GM18517 (cell line): ENCODE measurements at regions not wholly inside any gene's neighbourhood (a gene's known extent, or its start where the extent isn't known, plus 50 kb on each side); places are given as distances from the start of the nearest gene placed in this dataset.
"Not testable (repeated sequence)": the region's sequence is repeated elsewhere in the genome, so short reads cannot be mapped to it uniquely, and the experiment has no call there.

Experiments
- ATAC-seq: cut with Tn5 transposase; IDR thresholded peaks from one replicate; pipeline ENCODE4 v1.9.1; 2021; ENCODE audit warnings: mild to moderate bottlenecking, moderate library complexity; ENCODE audit not compliant: unreplicated experiment

- ATAC-seq: no peak
Measured at GRCh38 chr4:144363890-144364289, 223.4 kb upstream of the GYPA start.

- no peak for ATAC-seq
Measured at GRCh38 chr4:144366425-144366824, 225.9 kb upstream of the GYPA start.

- no peak for ATAC-seq
Measured at GRCh38 chr4:144371485-144371884, 231.0 kb upstream of the GYPA start.

- peak; percentile 93 for ATAC-seq
Measured at GRCh38 chr4:144374065-144374464, 233.5 kb upstream of the GYPA start.

DNA sequence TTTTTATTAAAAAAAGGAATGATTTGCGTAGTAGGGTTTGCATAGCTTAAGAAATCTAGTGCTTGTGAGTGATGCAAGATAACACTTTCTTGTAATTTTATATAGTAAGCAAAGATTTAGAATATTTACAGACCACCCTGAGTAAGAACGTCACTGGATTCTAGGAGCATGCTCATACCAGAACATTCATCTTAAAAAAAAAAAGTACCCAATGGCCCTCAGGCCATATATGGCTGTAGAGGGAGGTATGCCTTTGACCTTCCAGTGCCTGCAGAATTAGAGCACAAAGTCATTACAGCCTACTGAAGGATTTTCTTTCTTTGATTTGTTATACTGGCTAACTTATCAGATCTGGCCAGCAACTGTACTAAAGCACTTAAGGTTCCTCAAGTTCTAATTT is 236.3 kb upstream of the GYPA start:
- ATAC-seq: no peak

DNA sequence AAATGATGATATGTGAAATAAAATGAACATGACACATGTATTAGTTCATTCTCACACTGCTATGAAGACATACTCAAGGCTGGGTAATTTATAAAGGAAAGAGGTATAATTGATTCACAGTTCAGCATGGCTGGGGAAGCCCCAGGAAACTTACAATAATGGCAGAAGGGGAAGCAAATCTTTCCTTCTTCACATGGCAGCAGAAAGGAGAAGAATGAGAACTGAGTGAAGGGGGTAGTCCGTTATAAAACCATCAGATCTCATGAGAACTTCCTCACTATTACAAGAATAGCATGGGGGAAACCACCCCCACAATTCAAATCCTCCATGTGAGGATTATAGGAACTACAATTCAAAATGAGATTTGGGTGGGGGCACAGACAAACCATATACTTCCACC is 243.9 kb upstream of the GYPA start:
- no peak for ATAC-seq

GRCh38 chr4:144399927-144400326 is 246.0 kb upstream of the HHIP start:
- ATAC-seq: peak; percentile 69

GRCh38 chr4:144402176-144402575 is 243.8 kb upstream of the HHIP start:
- ATAC-seq: no peak

DNA sequence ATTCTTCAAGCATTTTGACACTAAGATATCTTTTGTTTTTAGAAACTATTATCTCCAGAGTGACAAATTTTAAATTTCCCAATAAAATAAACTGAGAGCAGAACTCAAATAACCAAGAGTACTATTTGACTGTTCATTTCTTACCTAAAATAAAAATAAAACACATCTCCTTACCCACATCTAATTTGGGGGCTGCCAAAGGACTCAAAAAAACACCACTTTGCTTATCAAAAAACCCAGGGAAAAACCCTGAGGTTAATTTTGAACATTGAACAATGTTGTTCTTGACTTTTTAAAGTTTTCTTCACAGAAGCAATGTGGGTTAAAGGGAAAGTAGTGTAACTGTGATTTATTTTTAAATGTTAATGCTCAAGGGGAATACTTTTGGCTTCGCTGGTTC is 243.0 kb upstream of the HHIP start:
- ATAC-seq: no peak

DNA sequence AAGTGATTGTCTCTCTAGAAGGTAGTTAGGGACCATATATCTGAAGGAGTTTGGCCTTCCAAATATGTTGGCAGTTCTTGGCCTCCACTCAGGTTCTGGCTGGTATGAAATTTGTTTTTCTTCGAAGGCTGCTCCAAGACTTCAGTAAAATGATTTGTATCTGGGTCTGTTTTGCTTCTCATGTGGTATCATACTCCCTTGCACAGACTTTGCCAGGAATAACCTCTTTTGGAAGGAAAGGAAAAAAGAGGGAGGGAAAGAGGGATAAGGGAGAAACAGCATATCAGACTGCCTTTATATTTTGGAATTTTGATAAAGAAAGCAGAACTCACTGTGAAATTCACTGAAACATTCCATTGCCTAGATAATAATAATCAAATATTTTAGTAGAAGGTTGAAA is 242.1 kb upstream of the HHIP start:
- no peak for ATAC-seq

DNA sequence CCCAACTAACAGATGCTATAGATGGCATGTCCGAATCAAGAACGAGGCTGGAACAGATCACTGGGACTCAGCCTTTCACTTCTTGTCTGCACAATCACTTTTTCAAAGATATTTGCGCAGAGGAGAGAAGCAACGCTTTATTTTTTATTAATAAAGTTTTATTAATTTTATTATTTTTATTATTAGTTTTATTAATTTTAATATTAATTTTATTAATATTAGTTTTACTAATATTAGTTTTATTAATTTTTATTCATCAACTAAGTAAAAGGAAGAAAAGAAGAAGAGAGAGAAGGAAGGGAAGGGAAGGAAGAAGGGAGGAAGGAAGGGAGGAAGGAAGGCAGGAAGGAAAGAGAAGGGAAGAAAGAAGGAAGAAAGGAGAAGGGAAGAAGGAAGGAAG is 236.4 kb upstream of the HHIP start:
- ATAC-seq: no peak

DNA sequence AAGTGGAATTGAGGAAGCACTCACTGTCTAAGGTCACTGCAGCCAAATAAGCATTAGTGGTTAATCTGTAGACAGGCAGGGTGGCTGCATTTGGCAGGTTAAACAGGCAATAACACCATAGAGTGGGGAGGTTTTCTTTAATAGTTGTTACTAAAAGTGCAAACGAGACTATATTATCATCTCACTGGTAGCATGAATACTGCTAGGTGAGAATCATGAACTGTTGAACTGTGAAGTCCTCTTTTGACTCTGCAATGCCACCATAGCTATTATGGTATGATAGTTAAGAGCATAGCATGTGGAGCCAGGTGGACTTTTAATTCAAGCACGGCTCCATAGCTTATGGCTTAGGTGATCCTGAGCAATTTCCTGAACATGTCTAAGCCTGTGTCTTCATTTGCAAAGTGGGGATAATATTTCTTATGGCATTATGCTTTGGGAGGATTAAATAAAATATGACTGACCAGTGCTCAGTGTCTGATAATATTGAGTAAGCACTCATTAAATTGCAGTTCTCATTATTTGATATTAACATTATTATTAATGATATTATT is 235.6 kb upstream of the HHIP start:
- no peak for ATAC-seq

- ATAC-seq: no peak
Measured at GRCh38 chr4:144411119-144411518, 234.8 kb upstream of the HHIP start.

DNA sequence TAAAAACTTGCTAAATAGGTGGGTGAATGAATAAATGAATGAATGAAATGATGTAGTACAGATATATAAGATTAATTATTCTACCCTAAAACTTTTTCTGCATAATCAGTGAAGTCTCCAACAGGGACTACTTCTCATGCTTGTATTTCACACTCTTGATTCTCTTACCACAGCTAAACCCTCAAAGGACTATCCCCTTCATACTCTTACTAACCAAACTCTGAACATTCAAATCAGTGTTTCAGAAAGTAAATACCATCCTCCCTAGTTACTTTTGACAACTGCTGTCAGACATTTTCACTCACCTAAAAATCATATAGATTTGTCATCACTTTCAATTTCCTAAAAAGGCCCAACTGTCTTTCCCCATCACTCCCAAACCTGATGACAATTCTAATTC is 234.3 kb upstream of the HHIP start:
- ATAC-seq: no peak

DNA sequence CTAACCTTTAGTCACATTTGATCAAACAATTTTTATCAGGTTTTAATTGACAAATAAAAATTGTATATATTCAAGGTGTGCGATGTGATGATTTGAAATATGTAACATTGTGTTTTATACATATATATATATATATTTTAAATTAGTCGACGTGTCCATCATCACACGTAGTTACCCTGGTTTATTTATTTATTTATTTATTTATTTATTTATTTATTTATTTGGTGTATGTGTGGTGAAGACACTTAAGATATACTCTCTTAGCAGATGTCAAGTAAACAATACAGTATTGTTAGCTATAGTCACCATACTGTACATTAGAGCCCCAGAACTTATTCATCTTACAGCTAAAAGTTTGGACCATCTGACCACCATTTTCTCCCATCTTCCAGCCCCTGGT is 224.9 kb upstream of the HHIP start:
- no peak for ATAC-seq

GRCh38 chr4:144421839-144422565 is 224.0 kb upstream of the HHIP start:
- ATAC-seq: no peak

DNA sequence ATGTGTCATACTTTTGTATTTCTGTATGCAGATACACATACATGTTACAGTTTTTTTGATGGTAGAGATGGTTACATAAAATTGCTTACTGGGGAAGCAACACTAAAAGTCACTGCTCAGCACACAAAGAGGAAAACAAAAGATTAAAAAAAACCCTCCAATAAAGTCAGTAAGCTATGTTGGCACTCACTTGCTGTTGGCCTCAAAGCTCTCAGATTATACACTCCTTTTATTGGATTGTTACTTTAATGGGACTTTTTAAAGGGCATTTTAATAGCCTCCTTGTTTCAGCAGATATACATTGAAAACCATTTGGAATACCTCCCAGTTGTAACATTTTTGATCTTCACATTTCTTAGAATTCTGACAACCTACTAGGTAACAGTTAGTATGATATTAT is 222.0 kb upstream of the HHIP start:
- no peak for ATAC-seq

DNA sequence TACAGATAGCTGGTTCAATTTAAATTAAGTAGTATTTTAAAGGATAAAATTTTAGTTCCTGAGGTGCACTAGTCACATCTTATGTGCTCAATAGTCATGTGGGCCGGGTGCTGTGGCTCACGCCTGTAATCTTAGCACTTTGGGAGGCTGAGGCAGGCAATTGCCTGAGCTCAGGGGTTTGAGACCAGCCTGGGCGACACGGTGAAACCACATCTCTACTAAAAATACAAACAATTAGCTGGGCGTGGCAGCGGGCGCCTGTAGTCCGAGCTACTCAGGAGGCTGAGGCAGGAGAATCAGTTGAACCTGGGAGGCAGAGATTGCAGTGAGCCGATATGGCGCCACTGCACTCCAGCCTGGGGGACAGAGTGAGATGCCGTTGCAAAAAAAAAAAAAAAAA is 219.9 kb upstream of the HHIP start:
- ATAC-seq: not testable (repeated sequence)

DNA sequence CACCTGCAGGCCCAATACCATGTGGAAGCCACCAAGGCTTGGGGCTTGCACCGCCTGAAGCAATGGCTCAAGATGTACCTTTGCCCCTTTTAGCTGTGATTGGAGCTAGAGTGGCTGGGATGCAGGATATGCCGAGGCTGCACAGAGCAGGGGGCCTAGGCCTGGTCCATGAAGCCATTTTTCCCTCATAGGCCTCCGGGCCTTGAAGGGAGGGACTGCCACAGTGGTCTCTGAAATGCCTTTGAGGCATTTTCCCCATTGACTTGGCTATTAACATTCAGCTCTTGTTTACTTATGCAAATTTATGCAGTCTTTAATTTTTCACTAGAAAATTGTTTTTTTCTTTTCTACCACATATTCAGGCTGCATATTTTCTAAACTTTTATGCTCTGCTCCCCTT is 203.2 kb upstream of the HHIP start:
- ATAC-seq: no peak

GRCh38 chr4:144449611-144450010 is 196.3 kb upstream of the HHIP start:
- ATAC-seq: no peak

DNA sequence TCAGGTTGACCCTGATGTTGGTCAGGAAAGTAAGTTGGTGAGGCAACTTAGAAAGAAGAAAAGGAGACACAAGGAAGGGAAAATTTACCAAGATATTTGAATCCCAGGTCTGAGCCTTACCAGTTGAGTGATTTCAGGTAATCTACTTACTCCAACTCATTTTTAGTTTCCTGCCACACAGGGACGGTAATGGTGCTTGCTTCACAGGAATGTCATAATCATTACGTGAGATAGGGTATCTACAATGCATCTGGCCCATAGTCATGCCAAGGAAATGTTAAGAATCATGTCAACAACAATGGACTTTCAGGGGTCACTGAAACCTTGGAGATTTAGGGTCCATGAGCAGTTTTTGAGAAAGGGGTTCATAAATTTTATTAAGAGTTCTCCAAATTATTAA is 195.4 kb upstream of the HHIP start:
- ATAC-seq: no peak

DNA sequence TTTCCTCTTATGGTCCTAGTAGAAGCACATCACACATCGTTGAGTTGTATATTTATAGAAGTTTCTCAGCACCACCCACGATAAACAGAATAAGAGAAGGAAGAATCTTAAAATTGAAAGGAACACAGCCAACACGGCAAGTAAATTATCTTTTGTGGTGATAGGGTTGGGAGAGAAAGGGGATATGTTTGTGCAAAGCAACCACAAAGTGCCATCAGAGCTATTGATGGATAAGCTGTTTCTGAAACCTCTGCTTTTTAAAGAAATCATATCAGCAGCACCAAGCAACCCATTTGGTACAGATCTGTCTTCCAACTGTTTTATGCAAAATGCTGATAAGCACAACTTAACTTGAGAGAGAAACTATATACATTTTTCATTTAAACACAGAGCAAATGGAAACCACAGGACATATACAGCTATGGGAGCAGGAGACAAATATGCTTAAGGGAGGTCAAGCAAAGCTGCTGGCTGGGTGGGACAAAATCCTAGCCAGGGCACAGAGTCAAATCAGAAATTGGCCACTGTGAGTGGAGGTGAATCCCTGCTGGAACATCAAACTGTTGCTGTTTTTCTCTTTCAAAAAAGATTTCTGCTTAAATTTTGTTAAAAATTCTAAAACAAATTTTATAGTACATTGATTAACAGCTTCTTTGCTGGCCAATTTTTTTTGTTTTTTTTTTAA is 194.0 kb upstream of the HHIP start:
- no peak for ATAC-seq
